ENCODE measurements at regions not wholly inside any gene's neighbourhood (a gene's known extent, or its start where the extent isn't known, plus 50 kb on each side); places are given as distances from the start of the nearest gene placed in this dataset.

- no peak for DNase-seq (ENCODE audit: extremely low spot score)
- H3K4me1 ChIP-seq = no peaks in the 10 kb centered on the region
- 76% methylated on average over 3 of the region's 3 CpGs for WGBS
- intact Hi-C loops (cut with DNase I) = no loop called here
- TF ChIP-seq CTCF (IDR thresholded peaks at IDR 0.05) (no peak), POLR2AphosphoS5 (IDR thresholded peaks at IDR 0.05) (no peak), POLR2A (IDR thresholded peaks at IDR 0.05; ENCODE audit: low read depth) (no peak), EP300 (IDR thresholded peaks at IDR 0.05) (no peak)
- H3K9me3 ChIP-seq = peaks cover 0 to 6% (median 0%) of the 10 kb centered on the region in 4 donors
- no peaks in the 10 kb centered on the region for H3K36me3 ChIP-seq
- H3K27ac ChIP-seq (replicated peaks in 1 of 4) = no peak overlapping the region
- no peak overlapping the region for H3K4me3 ChIP-seq
- no peaks in the 10 kb centered on the region for H3K27me3 ChIP-seq
Observed at GRCh38 chr17:14469971-14470370, 169.1 kb downstream of the HS3ST3B1 start.

- intact Hi-C loops (cut with DNase I) = no loop called here
- TF ChIP-seq CTCF (IDR thresholded peaks at IDR 0.05) (no peak), POLR2AphosphoS5 (IDR thresholded peaks at IDR 0.05) (no peak), POLR2A (IDR thresholded peaks at IDR 0.05; ENCODE audit: low read depth) (no peak), EP300 (IDR thresholded peaks at IDR 0.05) (no peak)
- Histone ChIP-seq H3K9me3 (peaks cover 0 to 6% (median 0%) of the 10 kb centered on the region in 4 donors), H3K27ac (replicated peaks in 1 of 4) (no peak overlapping the region), H3K4me1 (no peaks in the 10 kb centered on the region), H3K36me3 (no peaks in the 10 kb centered on the region), H3K4me3 (no peak overlapping the region), H3K27me3 (no peaks in the 10 kb centered on the region)
- DNase-seq (ENCODE audit: extremely low spot score) = no peak
- WGBS = 77% methylated on average over 3 of the region's 3 CpGs
Observed at GRCh38 chr17:14468858-14469257, 168.0 kb downstream of the HS3ST3B1 start.

GRCh38 chr17:14461227-14461548, 160.3 kb downstream of the HS3ST3B1 start:
- TF ChIP-seq EP300 (IDR thresholded peaks at IDR 0.05) = no peak
- no peak for TF ChIP-seq POLR2A (IDR thresholded peaks at IDR 0.05; ENCODE audit: low read depth)
- no peak for TF ChIP-seq CTCF (IDR thresholded peaks at IDR 0.05)
- TF ChIP-seq POLR2AphosphoS5 (IDR thresholded peaks at IDR 0.05) = no peak
- Histone ChIP-seq H3K27me3 (peaks cover 0 to 9% (median 0%) of the 10 kb centered on the region in 4 donors), H3K4me3 (no peak overlapping the region), H3K27ac (replicated peaks in 1 of 4) (no peak overlapping the region), H3K36me3 (no peaks in the 10 kb centered on the region), H3K4me1 (no peaks in the 10 kb centered on the region), H3K9me3 (peaks cover 0 to 2% (median 0%) of the 10 kb centered on the region in 4 donors)
- no peak for DNase-seq (ENCODE audit: extremely low spot score)
- intact Hi-C loops (cut with DNase I) = no loop called here
- WGBS = 65% methylated on average over 4 of the region's 4 CpGs

GRCh38 chr17:14460516-14461226, 159.8 kb downstream of the HS3ST3B1 start:
- H3K27me3 ChIP-seq = peaks cover 0 to 9% (median 0%) of the 10 kb centered on the region in 4 donors
- intact Hi-C loops (cut with DNase I) = no loop called here
- H3K4me1 ChIP-seq = no peaks in the 10 kb centered on the region
- no peak overlapping the region for H3K4me3 ChIP-seq
- H3K36me3 ChIP-seq = no peaks in the 10 kb centered on the region
- 85% methylated on average over 2 of the region's 2 CpGs for WGBS
- TF ChIP-seq POLR2A (IDR thresholded peaks at IDR 0.05; ENCODE audit: low read depth) = no peak
- no peak for TF ChIP-seq EP300 (IDR thresholded peaks at IDR 0.05)
- no peak for TF ChIP-seq POLR2AphosphoS5 (IDR thresholded peaks at IDR 0.05)
- no peak for TF ChIP-seq CTCF (IDR thresholded peaks at IDR 0.05)
- H3K9me3 ChIP-seq = no peaks in the 10 kb centered on the region
- DNase-seq (ENCODE audit: extremely low spot score) = no peak
- no peak overlapping the region for H3K27ac ChIP-seq (replicated peaks in 1 of 4)

GRCh38 chr17:14459955-14460354, 159.1 kb downstream of the HS3ST3B1 start:
- TF ChIP-seq CTCF (IDR thresholded peaks at IDR 0.05) (no peak), EP300 (IDR thresholded peaks at IDR 0.05) (no peak), POLR2A (IDR thresholded peaks at IDR 0.05; ENCODE audit: low read depth) (no peak), POLR2AphosphoS5 (IDR thresholded peaks at IDR 0.05) (no peak)
- Histone ChIP-seq H3K9me3 (no peaks in the 10 kb centered on the region), H3K4me3 (no peak overlapping the region), H3K36me3 (no peaks in the 10 kb centered on the region), H3K27me3 (peaks cover 0 to 9% (median 0%) of the 10 kb centered on the region in 4 donors), H3K4me1 (no peaks in the 10 kb centered on the region), H3K27ac (replicated peaks in 1 of 4) (no peak overlapping the region)
- no peak for DNase-seq (ENCODE audit: extremely low spot score)
- intact Hi-C loops (cut with DNase I) = no loop called here
- 60% methylated on average over 5 of the region's 5 CpGs for WGBS

All from esophagus muscularis mucosa (tissue), 4 donors.